Activated CD8-positive, alpha-beta memory T cell treated with anti-CD3 and anti-CD28 coated beads, Interleukin-2, amount 50 U/mL, for 48 hours (primary cell): ENCODE measurements at regions not wholly inside any gene's neighbourhood (a gene's known extent, or its start where the extent isn't known, plus 50 kb on each side); places are given as distances from the start of the nearest gene placed in this dataset.
"Not testable (repeated sequence)": the region's sequence is repeated elsewhere in the genome, so short reads cannot be mapped to it uniquely, and the experiment has no call there.

Experiments used
- DNase-seq: peaks from one replicate; pipeline ENCODE4 v3.0.0-alpha.2; 2020

GRCh38 chr7:29619111-29619510 is 55.5 kb downstream of the PRR15 start:
- no peak for DNase-seq

GRCh38 chr7:29619848-29620555 is 56.4 kb downstream of the PRR15 start:
- no peak for DNase-seq

DNA sequence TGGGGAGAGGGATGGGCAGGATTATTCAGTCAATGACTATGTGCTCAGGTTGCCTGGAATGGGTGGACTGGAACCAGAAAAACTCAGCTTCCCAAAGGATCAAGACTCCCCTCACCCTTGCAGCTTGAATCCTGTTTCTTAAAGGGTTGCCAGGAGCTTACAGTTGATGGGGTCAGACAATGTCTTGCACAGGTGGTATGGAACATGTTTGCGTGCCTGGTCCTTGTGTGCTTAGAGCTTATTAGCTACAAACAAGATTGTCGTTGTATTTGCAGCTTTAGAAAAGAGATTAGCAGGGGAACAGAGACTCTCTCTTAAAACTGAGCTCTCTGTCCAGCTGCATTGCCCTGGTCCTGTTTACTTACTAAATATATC is 56.9 kb downstream of the PRR15 start:
- no peak for DNase-seq

- no peak for DNase-seq
Measured at GRCh38 chr7:29622335-29623265, 59.0 kb downstream of the PRR15 start.

GRCh38 chr7:29623973-29624372 is 60.3 kb downstream of the PRR15 start:
- DNase-seq = no peak

DNA sequence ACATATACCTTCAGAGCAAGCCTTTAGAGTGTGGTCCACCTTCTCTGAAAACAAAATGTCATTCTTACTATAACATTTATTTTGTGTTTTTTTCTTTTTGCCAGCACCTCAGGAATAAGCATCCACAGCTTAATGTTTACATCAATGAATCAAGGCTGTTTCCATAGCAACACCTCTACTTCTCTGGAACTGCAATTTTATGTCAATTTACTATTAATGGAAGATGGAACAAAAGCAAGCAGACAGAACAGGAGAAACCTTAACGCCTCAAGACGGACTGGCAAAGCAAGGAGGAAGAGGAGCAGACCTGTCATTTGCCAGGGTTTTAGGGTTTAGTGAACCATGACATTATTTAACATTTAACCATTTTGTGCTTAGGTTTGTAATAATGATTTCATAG is 63.1 kb downstream of the PRR15 start:
- no peak for DNase-seq

DNA sequence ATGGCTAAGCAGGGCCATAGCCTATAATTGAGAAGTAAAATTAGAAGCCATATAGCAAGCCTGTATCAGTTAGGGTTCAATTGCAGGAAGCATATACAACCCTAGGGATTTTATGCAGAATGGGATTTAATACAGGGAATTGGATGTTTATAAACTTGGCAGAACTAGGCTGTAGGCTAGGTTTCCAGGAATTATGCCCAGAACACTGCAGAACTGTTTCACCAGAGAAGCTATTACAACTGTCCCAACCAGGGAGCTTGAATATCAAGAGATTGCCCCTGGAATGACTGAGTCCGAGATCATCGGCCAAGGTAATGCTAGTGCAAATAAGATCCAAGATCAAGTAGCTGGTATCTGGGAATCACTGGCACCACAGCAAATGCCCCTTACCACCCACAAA is 64.0 kb downstream of the PRR15 start:
- DNase-seq = no peak

DNA sequence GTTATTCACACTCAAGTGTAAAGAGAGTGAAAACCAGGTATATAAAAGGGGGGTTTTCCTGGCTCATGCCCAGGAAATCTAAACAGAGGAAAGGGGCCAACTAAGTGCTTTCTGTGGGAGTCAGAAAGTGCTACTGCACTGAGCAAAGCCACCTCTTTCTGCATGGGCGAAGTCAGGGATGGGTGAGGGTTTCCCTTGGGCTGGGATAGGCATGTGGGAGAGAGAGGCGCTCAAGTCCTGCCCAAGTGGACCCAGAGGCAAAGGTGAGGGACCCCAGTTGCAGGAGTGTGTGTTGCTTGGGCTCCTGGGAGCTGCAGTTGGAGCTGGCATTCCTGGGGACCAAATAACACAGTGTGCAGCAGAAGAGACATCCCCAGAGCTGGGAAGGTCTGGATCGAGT is 65.9 kb downstream of the PRR15 start:
- DNase-seq = no peak

- DNase-seq = not testable (repeated sequence)
Measured at GRCh38 chr7:29635067-29636008, 71.7 kb downstream of the PRR15 start.

DNA sequence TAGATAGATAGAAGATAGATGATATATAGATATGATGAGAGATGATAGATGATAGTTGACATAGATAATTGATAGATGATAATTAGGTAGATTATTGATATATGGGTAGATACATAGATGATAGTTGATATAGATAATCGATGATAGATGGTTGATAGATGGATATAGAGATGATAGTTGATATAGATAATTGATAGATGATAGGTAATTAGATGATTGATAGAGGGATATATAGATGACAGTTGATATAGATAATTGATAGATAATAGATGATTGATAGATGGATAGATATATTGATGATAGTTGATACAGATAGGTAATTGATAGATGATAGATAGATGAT is 72.3 kb downstream of the PRR15 start:
- no peak for DNase-seq

- DNase-seq = no peak
Measured at GRCh38 chr7:29637374-29637773, 73.7 kb downstream of the PRR15 start.

DNA sequence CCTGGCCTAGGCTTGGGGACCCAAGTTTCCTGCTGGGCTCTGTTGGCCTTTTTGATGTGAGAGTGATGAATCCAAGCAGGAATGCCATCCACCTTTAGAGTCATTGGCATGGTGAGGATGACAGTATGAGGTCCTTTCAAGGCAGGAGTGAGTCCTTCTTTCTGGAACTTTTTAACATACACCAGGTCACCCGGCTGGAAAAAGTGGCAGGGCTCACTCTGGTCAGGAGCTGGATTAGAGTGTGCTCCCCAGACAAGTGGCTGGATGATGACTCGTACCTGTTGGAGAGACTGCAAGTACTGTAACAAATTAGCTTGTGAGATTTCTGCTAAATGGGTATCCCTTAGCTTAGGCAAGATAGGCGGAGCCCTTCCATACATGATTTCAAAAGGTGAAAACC is 75.2 kb downstream of the PRR15 start:
- DNase-seq = not testable (repeated sequence)

DNA sequence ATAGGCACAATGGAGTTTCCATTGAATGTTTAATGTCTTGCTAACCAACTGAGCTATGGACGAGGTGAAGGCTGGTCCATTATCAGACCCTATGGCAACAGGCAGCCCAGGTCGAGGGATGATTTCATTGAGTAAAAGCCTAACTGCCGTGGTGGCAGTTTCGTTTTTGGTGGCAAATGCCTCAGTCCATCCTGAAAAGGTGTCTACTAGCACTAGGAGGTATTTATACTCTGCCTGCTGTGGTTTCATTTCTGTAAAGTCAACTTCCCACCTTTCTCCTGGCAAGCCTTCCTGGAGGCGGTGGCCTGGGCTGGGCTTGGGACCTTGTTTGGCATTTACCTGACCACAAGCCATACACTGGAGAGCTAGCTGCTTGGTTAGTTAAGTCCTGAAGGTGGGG is 75.8 kb downstream of the PRR15 start:
- DNase-seq = no peak

- DNase-seq = no peak
Measured at GRCh38 chr7:29639886-29640595, 76.4 kb downstream of the PRR15 start.

DNA sequence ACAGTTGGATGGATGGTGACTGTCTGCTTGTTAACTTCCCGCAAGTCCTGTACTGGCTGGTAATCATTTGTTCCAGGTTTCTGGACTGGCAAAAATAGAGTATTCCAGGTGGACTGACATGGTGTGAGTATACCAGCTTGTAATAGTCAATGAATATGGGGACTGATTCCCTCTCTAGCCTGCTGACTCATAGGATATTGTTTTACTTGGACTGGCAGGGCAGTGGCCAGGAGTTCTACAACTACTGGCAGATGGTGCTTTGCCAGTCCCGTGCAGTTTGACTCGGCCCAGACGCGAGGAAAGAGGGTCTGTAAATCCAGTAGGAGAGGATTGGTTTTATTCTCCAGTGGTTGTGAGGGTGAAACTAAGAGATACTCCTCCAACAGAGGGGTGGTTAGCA is 78.0 kb downstream of the PRR15 start:
- no peak for DNase-seq

DNA sequence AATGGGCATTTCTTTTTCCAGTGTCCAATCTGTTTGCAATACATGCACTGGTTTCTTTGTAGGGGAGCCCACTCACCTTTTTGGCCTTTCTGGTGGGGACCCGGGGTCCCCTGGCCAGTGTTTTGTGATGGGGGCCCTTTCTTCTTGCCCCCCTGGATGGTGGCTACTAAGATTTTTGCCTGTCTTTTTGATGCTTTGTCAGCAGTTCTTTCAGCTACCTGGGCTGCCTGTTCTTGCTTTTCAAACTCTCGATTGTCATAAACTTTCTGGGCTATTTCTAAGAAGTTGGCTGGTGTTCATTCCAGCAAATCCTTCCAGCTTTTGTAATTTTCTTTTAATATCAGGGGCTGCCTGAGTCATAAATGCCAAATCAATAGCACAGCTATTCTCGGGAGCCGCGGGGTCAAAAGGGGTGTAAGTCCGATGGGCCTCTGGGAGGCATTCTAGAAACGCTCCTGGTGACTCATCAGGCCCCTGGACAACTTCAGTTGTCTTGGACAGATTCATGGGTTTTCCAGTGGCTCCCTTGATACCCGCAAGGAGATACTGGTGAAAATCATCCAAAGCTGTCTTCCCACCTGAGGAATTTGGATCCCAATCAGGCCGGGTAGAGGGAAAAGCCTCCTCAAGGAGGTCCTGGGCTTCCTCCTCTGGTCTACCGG is 79.0 kb downstream of the PRR15 start:
- no peak for DNase-seq

DNA sequence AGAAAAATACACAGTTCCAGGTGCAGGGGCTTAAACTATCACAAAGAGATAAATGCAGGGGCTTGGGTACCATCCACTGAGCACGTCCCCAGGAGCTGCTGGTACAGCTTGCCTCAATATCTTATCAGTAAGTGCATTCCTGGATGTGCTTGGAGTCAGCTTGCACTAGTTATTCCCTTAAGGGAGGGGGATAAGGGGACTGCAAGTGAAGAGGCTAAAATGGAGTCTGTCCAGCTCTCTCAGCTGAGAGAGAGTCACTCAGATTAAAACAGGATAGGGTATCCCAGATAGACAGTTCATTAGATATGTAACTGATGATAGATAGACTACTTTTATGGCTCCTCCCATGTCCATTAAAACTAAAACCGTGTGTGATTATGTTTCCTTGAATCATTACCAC is 82.5 kb downstream of the PRR15 start:
- DNase-seq = not testable (repeated sequence)

GRCh38 chr7:29647020-29647654 is 83.5 kb downstream of the PRR15 start:
- DNase-seq = no peak

GRCh38 chr7:29647691-29648210 is 84.1 kb downstream of the PRR15 start:
- not testable (repeated sequence) for DNase-seq

DNA sequence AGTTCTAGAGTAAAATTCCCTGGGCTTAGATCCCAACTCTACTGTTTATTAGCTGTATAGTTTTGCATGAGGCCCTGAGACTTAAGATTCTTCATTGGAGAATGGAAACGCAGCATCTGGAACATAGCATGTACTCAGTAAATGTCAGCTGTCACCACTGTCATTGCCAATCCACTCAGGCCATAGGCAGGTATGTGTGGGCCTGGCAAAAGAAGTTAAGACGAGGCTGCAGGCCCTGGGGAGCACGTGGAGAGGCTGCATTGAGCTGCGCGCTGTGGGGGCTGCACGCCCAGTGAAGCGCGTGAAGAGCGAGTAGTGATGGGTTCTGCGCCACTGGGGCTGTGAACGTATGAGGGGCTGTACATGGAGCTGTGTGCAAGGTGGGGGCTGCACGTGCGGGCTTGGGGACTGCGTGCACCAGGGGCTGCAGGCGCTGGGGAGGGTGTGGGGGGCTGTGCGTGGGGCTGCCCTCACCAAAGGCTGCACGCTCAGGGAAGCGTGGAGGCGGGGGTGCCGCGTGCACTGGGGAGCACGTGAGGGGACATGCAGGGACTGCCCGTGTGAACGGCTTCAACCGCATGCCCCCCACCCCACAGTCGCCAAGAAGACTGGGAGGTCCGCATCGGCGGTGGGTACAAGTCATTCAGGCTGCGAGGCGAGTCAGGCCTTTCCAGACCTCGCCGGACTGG is 85.5 kb downstream of the PRR15 start:
- DNase-seq = no peak

GRCh38 chr7:29649876-29650275 is 86.2 kb downstream of the PRR15 start:
- no peak for DNase-seq
